Fibroblast of villous mesenchyme (primary cell): ENCODE measurements at regions not wholly inside any gene's neighbourhood (a gene's known extent, or its start where the extent isn't known, plus 50 kb on each side); places are given as distances from the start of the nearest gene placed in this dataset.

Experiments used
- DNase-seq: peaks from one replicate; pipeline ENCODE4 v3.0.0-alpha.2; 2010; ENCODE audit warnings: low read depth
- H3K4me3 ChIP-seq: 2 replicates; pipeline ENCODE4 v1.5.1; 2011; ENCODE audit warnings: low read depth, mild to moderate bottlenecking, low read length
- CTCF ChIP-seq: IDR thresholded peaks from 2 replicates; pipeline ENCODE4 v1.5.1; 2012; ENCODE audit warnings: low read depth, mild to moderate bottlenecking, low read length; ENCODE audit not compliant: insufficient read depth

DNA sequence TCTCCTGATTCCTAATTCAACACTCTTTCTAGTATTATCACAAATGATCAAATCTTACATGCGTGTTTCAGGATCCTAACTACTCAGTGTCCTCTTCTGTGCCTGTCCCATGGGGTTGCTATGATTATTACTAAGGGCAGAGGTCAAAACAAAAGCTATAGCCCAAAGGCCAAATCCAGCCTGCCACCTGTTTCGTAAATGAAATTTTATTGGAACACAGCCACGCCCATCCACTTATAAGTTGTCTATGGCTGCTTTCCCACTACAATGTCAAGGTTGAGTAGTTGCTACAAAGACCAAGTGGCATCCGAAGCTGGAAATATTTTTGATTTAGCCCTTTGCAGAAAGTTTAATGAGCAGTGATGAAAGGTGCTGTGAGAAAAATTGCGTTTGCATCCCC lies 336.6 kb downstream of the TMEM114 start:
- H3K4me3 ChIP-seq = no peak overlapping the region
- no peak for DNase-seq
- no peak for TF ChIP-seq CTCF

- TF ChIP-seq CTCF = no peak
- H3K4me3 ChIP-seq = no peak overlapping the region
- DNase-seq = no peak
Measured at GRCh38 chr16:8251727-8252126, 338.6 kb downstream of the TMEM114 start.

DNA sequence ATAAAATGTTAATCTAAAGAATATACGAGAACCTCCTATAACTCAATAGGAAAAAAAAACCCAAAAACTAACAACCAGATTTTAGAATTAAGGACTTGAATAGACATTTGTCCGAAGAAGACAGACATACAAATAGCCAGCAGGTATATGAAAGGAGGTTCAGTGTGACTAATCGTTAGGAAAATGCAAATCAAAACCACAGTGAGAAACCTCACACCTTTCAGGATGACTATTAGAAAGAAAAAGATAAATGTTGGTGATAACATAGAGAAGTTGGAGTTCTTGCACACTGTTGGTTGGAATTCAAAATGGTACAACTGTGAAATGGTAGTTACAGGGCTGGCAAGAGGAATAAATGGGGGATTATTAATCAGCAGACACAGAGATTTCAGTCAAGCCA lies 339.0 kb downstream of the TMEM114 start:
- H3K4me3 ChIP-seq = no peak overlapping the region
- TF ChIP-seq CTCF = no peak
- DNase-seq = no peak

- H3K4me3 ChIP-seq = no peak overlapping the region
- no peak for TF ChIP-seq CTCF
- DNase-seq = no peak
Measured at GRCh38 chr16:8247993-8248392, 342.3 kb downstream of the TMEM114 start.

GRCh38 chr16:8243981-8244380 lies 346.3 kb downstream of the TMEM114 start:
- no peak for DNase-seq
- H3K4me3 ChIP-seq = no peak overlapping the region
- no peak for TF ChIP-seq CTCF

GRCh38 chr16:8241408-8241807 lies 348.9 kb downstream of the TMEM114 start:
- no peak for TF ChIP-seq CTCF
- DNase-seq = no peak
- no peak overlapping the region for H3K4me3 ChIP-seq

- TF ChIP-seq CTCF = no peak
- no peak overlapping the region for H3K4me3 ChIP-seq
- no peak for DNase-seq
Measured at GRCh38 chr16:8239443-8239842, 350.9 kb downstream of the TMEM114 start.
